SK-N-MC (cell line): ENCODE measurements at regions not wholly inside any gene's neighbourhood (a gene's known extent, or its start where the extent isn't known, plus 50 kb on each side); places are given as distances from the start of the nearest gene placed in this dataset.

Experiments
- EZH2 ChIP-seq: fragments of 200-600 bp; sonication (generic); IDR thresholded peaks from one replicate; pipeline ENCODE4 v1.6.1; 2017; ENCODE audit warnings: antibody characterized with exemption
- FOXP2 ChIP-seq: optimal IDR thresholded peaks from 2 replicates; pipeline ENCODE3; 2011; ENCODE audit warnings: mild to moderate bottlenecking, moderate library complexity; ENCODE audit not compliant: insufficient read depth; ENCODE audit errors: extremely low read length, control extremely low read depth
- POLR2AphosphoS5 ChIP-seq: IDR thresholded peaks from 2 replicates; pipeline ENCODE4 v1.6.1; 2012; ENCODE audit warnings: mild to moderate bottlenecking, low read depth, low read length, borderline replicate concordance

GRCh38 chr1:225710804-225711203 lies 57.9 kb upstream of the ENAH start:
- TF ChIP-seq POLR2AphosphoS5, result no peak
- TF ChIP-seq EZH2, result no peak
- no peak for TF ChIP-seq FOXP2
